Fibroblast of lung (primary cell): ENCODE measurements at regions not wholly inside any gene's neighbourhood (a gene's known extent, or its start where the extent isn't known, plus 50 kb on each side); places are given as distances from the start of the nearest gene placed in this dataset.

Source experiments
- DNase-seq, 2 donors: peaks; one replicate each; pipeline versions ENCODE4 v3.0.0 to v3.0.0-alpha.2; 2010; ENCODE audit warnings: low read depth in 2 of 2
- H2AFZ ChIP-seq: 2 replicates; pipeline ENCODE4 v1.5.1; 2012; ENCODE audit warnings: low read length, control low read depth, inconsistent platforms
- H3K27ac ChIP-seq: 2 replicates; pipeline ENCODE4 v1.5.1; 2011; ENCODE audit warnings: low read length, control low read depth; ENCODE audit not compliant: insufficient read depth
- H3K27me3 ChIP-seq: 2 replicates; pipeline ENCODE4 v1.5.1; 2011; ENCODE audit warnings: mild to moderate bottlenecking, low read length; ENCODE audit not compliant: control insufficient read depth, insufficient read depth
- H3K36me3 ChIP-seq: 2 replicates; pipeline ENCODE4 v1.5.1; 2011; ENCODE audit warnings: low read length; ENCODE audit not compliant: control insufficient read depth, insufficient read depth
- H3K4me1 ChIP-seq: 2 replicates; pipeline ENCODE4 v1.5.1; 2011; ENCODE audit warnings: low read length; ENCODE audit not compliant: control insufficient read depth, insufficient read depth; ENCODE audit errors: extremely low read depth
- H3K4me2 ChIP-seq: 2 replicates; pipeline ENCODE4 v1.5.1; 2011; ENCODE audit warnings: low read length, control low read depth; ENCODE audit not compliant: insufficient read depth; ENCODE audit errors: extremely low read depth
- H3K4me3 ChIP-seq, 4 experiments: fragments of 200-600 bp in 1 of 4; sonication (generic) in 1 of 4; replicated peaks in 1 of 4; 2 replicates each; pipeline ENCODE4 v1.5.1; 2011 to 2016; ENCODE audit warnings: low read length in 4 of 4, low read depth in 3 of 4, mild to moderate bottlenecking in 3 of 4, control low read depth in 2 of 4, inconsistent platforms in 1 of 4, mixed read lengths in 1 of 4; ENCODE audit not compliant: insufficient read depth in 1 of 4; ENCODE audit errors: control extremely low read depth in 1 of 4
- H3K79me2 ChIP-seq: 2 replicates; pipeline ENCODE4 v1.5.1; 2012; ENCODE audit warnings: mild to moderate bottlenecking, low read length, inconsistent platforms; ENCODE audit not compliant: control insufficient read depth, insufficient read depth
- H3K9ac ChIP-seq: 2 replicates; pipeline ENCODE4 v1.5.1; 2011; ENCODE audit warnings: mild to moderate bottlenecking, low read length, control low read depth; ENCODE audit not compliant: insufficient read depth
- H3K9me3 ChIP-seq: 2 replicates; pipeline ENCODE4 v1.5.1; 2012; ENCODE audit warnings: low read depth, low read length; ENCODE audit not compliant: control insufficient read depth, insufficient read depth
- H4K20me1 ChIP-seq: 2 replicates; pipeline ENCODE4 v1.5.1; 2011; ENCODE audit warnings: low read length; ENCODE audit not compliant: control insufficient read depth, insufficient read depth; ENCODE audit errors: extremely low read depth
- EZH2 ChIP-seq: IDR thresholded peaks from 2 replicates; pipeline ENCODE4 v1.5.1; 2012; ENCODE audit warnings: low read length, control low read depth, mild to moderate bottlenecking; ENCODE audit errors: missing control alignments
- TF ChIP-seq, protein P1 (sequence below), 2 donors: IDR thresholded peaks in 1 of 2; conservative IDR thresholded peaks in 1 of 2; 1 replicate in 1 of 2; 2 replicates in 1 of 2; pipeline ENCODE4 v1.5.1; 2011 to 2012; ENCODE audit warnings: low read length in 2 of 2, control low read depth in 1 of 2, inconsistent platforms in 1 of 2, low read depth in 1 of 2, mild to moderate bottlenecking in 1 of 2

- no peaks in the 10 kb centered on the region for H3K4me1 ChIP-seq
- H2AFZ ChIP-seq: no peak overlapping the region
- no peak overlapping the region for H3K4me2 ChIP-seq
- TF ChIP-seq, protein P1, sequence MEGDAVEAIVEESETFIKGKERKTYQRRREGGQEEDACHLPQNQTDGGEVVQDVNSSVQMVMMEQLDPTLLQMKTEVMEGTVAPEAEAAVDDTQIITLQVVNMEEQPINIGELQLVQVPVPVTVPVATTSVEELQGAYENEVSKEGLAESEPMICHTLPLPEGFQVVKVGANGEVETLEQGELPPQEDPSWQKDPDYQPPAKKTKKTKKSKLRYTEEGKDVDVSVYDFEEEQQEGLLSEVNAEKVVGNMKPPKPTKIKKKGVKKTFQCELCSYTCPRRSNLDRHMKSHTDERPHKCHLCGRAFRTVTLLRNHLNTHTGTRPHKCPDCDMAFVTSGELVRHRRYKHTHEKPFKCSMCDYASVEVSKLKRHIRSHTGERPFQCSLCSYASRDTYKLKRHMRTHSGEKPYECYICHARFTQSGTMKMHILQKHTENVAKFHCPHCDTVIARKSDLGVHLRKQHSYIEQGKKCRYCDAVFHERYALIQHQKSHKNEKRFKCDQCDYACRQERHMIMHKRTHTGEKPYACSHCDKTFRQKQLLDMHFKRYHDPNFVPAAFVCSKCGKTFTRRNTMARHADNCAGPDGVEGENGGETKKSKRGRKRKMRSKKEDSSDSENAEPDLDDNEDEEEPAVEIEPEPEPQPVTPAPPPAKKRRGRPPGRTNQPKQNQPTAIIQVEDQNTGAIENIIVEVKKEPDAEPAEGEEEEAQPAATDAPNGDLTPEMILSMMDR (conservative IDR thresholded peaks at IDR 0.05 in 1 of 2, IDR thresholded peaks at IDR 0.05 in 1 of 2; ENCODE audit: low read depth in 1 of 2, low read length in 2 of 2): no peak
- DNase-seq: peak in 1 of 2 donors; percentile 1
- H3K9me3 ChIP-seq: no peaks in the 10 kb centered on the region
- H3K27me3 ChIP-seq: no peaks in the 10 kb centered on the region
- H3K36me3 ChIP-seq: no peaks in the 10 kb centered on the region
- no peak overlapping the region for H3K27ac ChIP-seq
- no peaks in the 10 kb centered on the region for H4K20me1 ChIP-seq
- no peak overlapping the region for H3K9ac ChIP-seq
- no peaks in the 10 kb centered on the region for H3K79me2 ChIP-seq
- H3K4me3 ChIP-seq: no peak overlapping the region
These were observed 51.5 kb upstream of the GPRIN3 start for GRCh38 chr4:89358935-89359638.

GRCh38 chr4:89357787-89358186 lies 50.2 kb upstream of the GPRIN3 start:
- H3K9me3 ChIP-seq: no peaks in the 10 kb centered on the region
- DNase-seq: no peak
- no peak overlapping the region for H3K4me2 ChIP-seq
- H4K20me1 ChIP-seq: no peaks in the 10 kb centered on the region
- H3K4me3 ChIP-seq: no peak overlapping the region
- no peaks in the 10 kb centered on the region for H3K4me1 ChIP-seq
- H3K36me3 ChIP-seq: no peaks in the 10 kb centered on the region
- H3K79me2 ChIP-seq: no peaks in the 10 kb centered on the region
- no peaks in the 10 kb centered on the region for H3K27me3 ChIP-seq
- no peak for TF ChIP-seq EZH2
- TF ChIP-seq, protein P1 (conservative IDR thresholded peaks at IDR 0.05 in 1 of 2, IDR thresholded peaks at IDR 0.05 in 1 of 2; ENCODE audit: low read depth in 1 of 2, low read length in 2 of 2): no peak
- H3K27ac ChIP-seq: no peak overlapping the region
- no peak overlapping the region for H3K9ac ChIP-seq
- no peak overlapping the region for H2AFZ ChIP-seq
